GM12878 (cell line): ENCODE measurements at regions not wholly inside any gene's neighbourhood (a gene's known extent, or its start where the extent isn't known, plus 50 kb on each side); places are given as distances from the start of the nearest gene placed in this dataset.

ENCODE experiments used
- TF ChIP-seq, protein P1 (sequence below): fragments of 450-650 bp; formaldehyde crosslinking; IDR thresholded peaks from 2 replicates; pipeline ENCODE4 v1.4.0; 2022; ENCODE audit warnings: mild to moderate bottlenecking, moderate library complexity
- TF ChIP-seq, protein P2 (sequence below): IDR thresholded peaks from 2 replicates; pipeline ENCODE4 v1.6.1; 2012; ENCODE audit warnings: low read depth, low read length, improper control_type of control experiment

DNA sequence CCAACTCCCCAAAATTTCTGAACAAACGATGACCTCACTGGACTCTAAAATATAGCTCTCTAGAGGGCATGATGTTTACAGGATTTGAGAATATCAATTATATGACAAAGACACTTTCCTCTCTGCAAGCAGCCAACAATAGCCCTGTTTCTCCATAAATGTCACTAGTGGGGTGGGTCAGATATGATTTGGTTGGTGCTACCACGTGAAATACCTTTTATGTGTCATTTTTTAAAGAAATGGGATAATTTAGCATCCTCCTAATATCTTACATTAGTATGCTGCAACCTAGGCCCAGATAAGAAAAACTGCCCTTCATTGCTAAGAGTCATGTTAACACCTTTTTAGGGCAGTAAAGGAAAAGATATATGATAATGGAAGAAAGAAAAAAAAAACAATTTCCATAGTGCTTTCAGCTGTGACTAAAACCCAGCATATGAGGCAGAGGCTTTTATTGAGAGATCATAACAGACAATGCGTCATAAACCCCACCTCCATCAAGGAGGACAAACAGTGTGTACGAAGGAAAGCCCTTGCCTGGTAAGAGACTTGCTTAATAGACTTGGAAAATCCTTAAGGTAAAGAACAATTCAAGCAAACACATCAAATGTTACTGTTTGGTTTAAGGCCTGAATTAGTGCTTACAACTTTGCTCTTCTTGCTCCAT, 372.4 kb upstream of the PAPPA start:
- TF ChIP-seq, protein P1, sequence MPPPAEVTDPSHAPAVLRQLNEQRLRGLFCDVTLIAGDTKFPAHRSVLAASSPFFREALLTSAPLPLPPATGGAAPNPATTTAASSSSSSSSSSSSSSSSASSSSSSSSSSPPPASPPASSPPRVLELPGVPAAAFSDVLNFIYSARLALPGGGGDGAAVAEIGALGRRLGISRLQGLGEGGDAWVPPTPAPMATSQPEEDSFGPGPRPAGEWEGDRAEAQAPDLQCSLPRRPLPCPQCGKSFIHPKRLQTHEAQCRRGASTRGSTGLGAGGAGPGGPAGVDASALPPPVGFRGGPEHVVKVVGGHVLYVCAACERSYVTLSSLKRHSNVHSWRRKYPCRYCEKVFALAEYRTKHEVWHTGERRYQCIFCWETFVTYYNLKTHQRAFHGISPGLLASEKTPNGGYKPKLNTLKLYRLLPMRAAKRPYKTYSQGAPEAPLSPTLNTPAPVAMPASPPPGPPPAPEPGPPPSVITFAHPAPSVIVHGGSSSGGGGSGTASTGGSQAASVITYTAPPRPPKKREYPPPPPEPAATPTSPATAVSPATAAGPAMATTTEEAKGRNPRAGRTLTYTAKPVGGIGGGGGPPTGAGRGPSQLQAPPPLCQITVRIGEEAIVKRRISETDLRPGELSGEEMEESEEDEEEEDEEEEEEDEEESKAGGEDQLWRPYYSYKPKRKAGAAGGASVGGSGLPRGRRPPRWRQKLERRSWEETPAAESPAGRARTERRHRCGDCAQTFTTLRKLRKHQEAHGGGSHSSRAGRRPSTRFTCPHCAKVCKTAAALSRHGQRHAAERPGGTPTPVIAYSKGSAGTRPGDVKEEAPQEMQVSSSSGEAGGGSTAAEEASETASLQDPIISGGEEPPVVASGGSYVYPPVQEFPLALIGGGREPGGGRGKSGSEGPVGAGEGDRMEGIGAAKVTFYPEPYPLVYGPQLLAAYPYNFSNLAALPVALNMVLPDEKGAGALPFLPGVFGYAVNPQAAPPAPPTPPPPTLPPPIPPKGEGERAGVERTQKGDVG (CRISPR knock-in tag) = no peak
- TF ChIP-seq, protein P2, sequence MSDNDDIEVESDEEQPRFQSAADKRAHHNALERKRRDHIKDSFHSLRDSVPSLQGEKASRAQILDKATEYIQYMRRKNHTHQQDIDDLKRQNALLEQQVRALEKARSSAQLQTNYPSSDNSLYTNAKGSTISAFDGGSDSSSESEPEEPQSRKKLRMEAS = no peak
